Colonic mucosa (tissue), 4 donors: ENCODE measurements at regions not wholly inside any gene's neighbourhood (a gene's known extent, or its start where the extent isn't known, plus 50 kb on each side); places are given as distances from the start of the nearest gene placed in this dataset.
"Not testable (repeated sequence)": the region's sequence is repeated elsewhere in the genome, so short reads cannot be mapped to it uniquely, and the experiment has no call there.

Experiments
- DNase-seq: peaks from one replicate; pipeline ENCODE4 v3.0.0-alpha.2; 2020
- H3K27ac ChIP-seq: fragments of 200-600 bp; one replicate; pipeline ENCODE4 v1.8.0; 2021
- H3K27me3 ChIP-seq: fragments of 200-600 bp; one replicate; pipeline ENCODE4 v1.8.0; 2021
- H3K36me3 ChIP-seq: fragments of 200-600 bp; one replicate; pipeline ENCODE4 v1.8.0; 2021
- H3K4me1 ChIP-seq: fragments of 200-600 bp; one replicate; pipeline ENCODE4 v1.8.0; 2021; ENCODE audit warnings: mild to moderate bottlenecking
- H3K4me3 ChIP-seq: fragments of 200-600 bp; one replicate; pipeline ENCODE4 v1.8.0; 2021
- H3K9ac ChIP-seq, 2 donors: one replicate each; pipeline ENCODE4 v1.7.0; 2013; ENCODE audit warnings: control low read depth in 2 of 2, low read depth in 2 of 2, low read length in 2 of 2
- H3K9me3 ChIP-seq: fragments of 200-600 bp; one replicate; pipeline ENCODE4 v1.8.0; 2021
- CTCF ChIP-seq: fragments of 200-600 bp; IDR thresholded peaks from one replicate; pipeline ENCODE4 v1.8.0; 2022; ENCODE audit warnings: antibody characterized with exemption, mild to moderate bottlenecking
- intact Hi-C: fragments of 100-400 bp; cut with DNase I; formaldehyde crosslinking; loops from one replicate; pipeline ENCODE4 v1.14.1; 2022
- donor health status: healthy.
- donor health status: DM: no; HTN: no; CAD: no.
- donor health status: DM: no; HTN: no; CAD: no.

GRCh38 chr5:98016771-98017170, 756.7 kb upstream of the RGMB start:
- Histone ChIP-seq H3K4me1 (no peaks in the 10 kb centered on the region), H3K27ac (no peak overlapping the region), H3K9me3 (no peaks in the 10 kb centered on the region), H3K4me3 (no peak overlapping the region), H3K27me3 (no peaks in the 10 kb centered on the region), H3K9ac (no peak overlapping the region), H3K36me3 (no peaks in the 10 kb centered on the region)
- TF ChIP-seq CTCF = no peak
- no peak for DNase-seq
- intact Hi-C loops = no loop called here

GRCh38 chr5:98030273-98030672, 743.2 kb upstream of the RGMB start:
- intact Hi-C loops, H3K9me3 ChIP-seq, H3K9ac ChIP-seq, H3K36me3 ChIP-seq, H3K27me3 ChIP-seq, H3K4me1 ChIP-seq, H3K27ac ChIP-seq, DNase-seq, H3K4me3 ChIP-seq: not testable (repeated sequence)

- H3K36me3 ChIP-seq, H3K4me1 ChIP-seq, H3K27ac ChIP-seq, H3K27me3 ChIP-seq, H3K9ac ChIP-seq, H3K9me3 ChIP-seq, DNase-seq, intact Hi-C loops, H3K4me3 ChIP-seq: not testable (repeated sequence)
Observed at GRCh38 chr5:98031036-98031435, 742.4 kb upstream of the RGMB start.

GRCh38 chr5:98031496-98031895, 742.0 kb upstream of the RGMB start:
- intact Hi-C loops = no loop called here

GRCh38 chr5:98031926-98032325, 741.5 kb upstream of the RGMB start:
- Histone ChIP-seq H3K4me1 (no peaks in the 10 kb centered on the region), H3K27ac (no peak overlapping the region), H3K9ac (no peak overlapping the region), H3K27me3 (no peaks in the 10 kb centered on the region), H3K36me3 (no peaks in the 10 kb centered on the region), H3K4me3 (no peak overlapping the region), H3K9me3 (no peaks in the 10 kb centered on the region)
- no peak for DNase-seq
- no peak for TF ChIP-seq CTCF
- intact Hi-C loops = no loop called here

More at GRCh38 chr5:98031496-98031895, 742.0 kb upstream of the RGMB start:
- Histone ChIP-seq H3K4me3 (no peak overlapping the region), H3K4me1 (no peaks in the 10 kb centered on the region), H3K27me3 (no peaks in the 10 kb centered on the region), H3K9ac (no peak overlapping the region), H3K27ac (no peak overlapping the region), H3K9me3 (no peaks in the 10 kb centered on the region), H3K36me3 (no peaks in the 10 kb centered on the region)
- DNase-seq = no peak
- no peak for TF ChIP-seq CTCF

- H3K27me3 ChIP-seq = no peaks in the 10 kb centered on the region
- H3K4me3 ChIP-seq = no peak overlapping the region
- intact Hi-C loops = no loop called here
- H3K9ac ChIP-seq = no peak overlapping the region
- H3K27ac ChIP-seq = no peak overlapping the region
- TF ChIP-seq CTCF = no peak
- DNase-seq = no peak
- H3K9me3 ChIP-seq = no peaks in the 10 kb centered on the region
- H3K36me3 ChIP-seq = no peaks in the 10 kb centered on the region
- H3K4me1 ChIP-seq = no peaks in the 10 kb centered on the region
Observed at GRCh38 chr5:98041661-98042060, 731.8 kb upstream of the RGMB start.

- Histone ChIP-seq H3K9ac (no peak overlapping the region), H3K9me3 (no peaks in the 10 kb centered on the region), H3K27me3 (no peaks in the 10 kb centered on the region), H3K36me3 (no peaks in the 10 kb centered on the region), H3K4me3 (no peak overlapping the region), H3K4me1 (no peaks in the 10 kb centered on the region), H3K27ac (no peak overlapping the region)
- intact Hi-C loops = no loop called here
- TF ChIP-seq CTCF = no peak
- DNase-seq = no peak
Observed at GRCh38 chr5:98042521-98042920, 730.9 kb upstream of the RGMB start.
